GM08714 (cell line): ENCODE measurements at regions not wholly inside any gene's neighbourhood (a gene's known extent, or its start where the extent isn't known, plus 50 kb on each side); places are given as distances from the start of the nearest gene placed in this dataset.

Experiments
- H3K4me3 ChIP-seq: fragments of 200-500 bp; sonication (Bioruptor generic); 2 replicates; pipeline ENCODE4 v1.5.1; 2014; ENCODE audit warnings: mild to moderate bottlenecking, low read length, inconsistent platforms
- ZNF274 ChIP-seq: IDR thresholded peaks from 2 replicates; pipeline ENCODE4 v1.6.1; 2012; ENCODE audit warnings: mild to moderate bottlenecking, low read depth, low read length

- TF ChIP-seq ZNF274 = no peak
- H3K4me3 ChIP-seq = no peak overlapping the region
These were observed 119.8 kb upstream of the SLC25A33 start for GRCh38 chr1:9419369-9420041.

- no peak for TF ChIP-seq ZNF274
These were observed 118.3 kb upstream of the SLC25A33 start for GRCh38 chr1:9420835-9421532.

GRCh38 chr1:9421533-9421873 is 117.8 kb upstream of the SLC25A33 start:
- TF ChIP-seq ZNF274 = no peak
- no peak overlapping the region for H3K4me3 ChIP-seq

More at GRCh38 chr1:9420835-9421532, 118.3 kb upstream of the SLC25A33 start:
- no peak overlapping the region for H3K4me3 ChIP-seq

GRCh38 chr1:9422321-9422720 is 116.9 kb upstream of the SLC25A33 start:
- TF ChIP-seq ZNF274 = no peak
- H3K4me3 ChIP-seq = no peak overlapping the region

GRCh38 chr1:9422911-9423505 is 116.3 kb upstream of the SLC25A33 start:
- no peak overlapping the region for H3K4me3 ChIP-seq
- TF ChIP-seq ZNF274 = no peak

- H3K4me3 ChIP-seq = no peak overlapping the region
- no peak for TF ChIP-seq ZNF274
These were observed 115.0 kb upstream of the SLC25A33 start for GRCh38 chr1:9424261-9424660.

GRCh38 chr1:9425859-9426258 is 113.4 kb upstream of the SLC25A33 start:
- TF ChIP-seq ZNF274 = no peak
- peak overlapping the region; percentile 20; the same call in 1 of the 2 replicates for H3K4me3 ChIP-seq

GRCh38 chr1:9426291-9426711 is 113.0 kb upstream of the SLC25A33 start:
- H3K4me3 ChIP-seq = peak overlapping the region; percentile 20; the same call in 1 of the 2 replicates

GRCh38 chr1:9427388-9427787 is 111.9 kb upstream of the SLC25A33 start:
- no peak overlapping the region for H3K4me3 ChIP-seq

More at GRCh38 chr1:9426291-9426711, 113.0 kb upstream of the SLC25A33 start:
- TF ChIP-seq ZNF274 = no peak

GRCh38 chr1:9428601-9429341 is 110.5 kb upstream of the SLC25A33 start:
- H3K4me3 ChIP-seq = peak overlapping the region; percentile 72
- no peak for TF ChIP-seq ZNF274

More at GRCh38 chr1:9427388-9427787, 111.9 kb upstream of the SLC25A33 start:
- TF ChIP-seq ZNF274 = no peak

GRCh38 chr1:9429342-9429711 is 109.9 kb upstream of the SLC25A33 start:
- peak overlapping the region; percentile 72 for H3K4me3 ChIP-seq
- TF ChIP-seq ZNF274 = no peak

- H3K4me3 ChIP-seq = no peak overlapping the region
- TF ChIP-seq ZNF274 = no peak
These were observed 104.8 kb upstream of the SLC25A33 start for GRCh38 chr1:9434247-9435152.

GRCh38 chr1:9435153-9435636 is 104.1 kb upstream of the SLC25A33 start:
- no peak overlapping the region for H3K4me3 ChIP-seq
- no peak for TF ChIP-seq ZNF274
